ENCODE measurements at regions not wholly inside any gene's neighbourhood (a gene's known extent, or its start where the extent isn't known, plus 50 kb on each side); places are given as distances from the start of the nearest gene placed in this dataset.

- no peak for DNase-seq (ENCODE audit: low read depth, low spot score)
- BruUV-seq (replicated peaks), result no TSS peak
- dilution Hi-C loops (cut with MboI; ENCODE audit: extremely low pct_ligation_motif_present, low sequenced_read_pairs), result no loop called here
- H3K79me2 ChIP-seq (ENCODE audit: control insufficient read depth, insufficient read depth, low read length), result no peaks in the 10 kb centered on the region
- no peak overlapping the region for H3K27ac ChIP-seq (ENCODE audit: insufficient read depth, low read depth, low read length)
- H3K36me3 ChIP-seq (ENCODE audit: control insufficient read depth in 2 of 2, extremely low read depth in 1 of 2, insufficient read depth in 2 of 2, low read length in 2 of 2), result no peaks in the 10 kb centered on the region
- H3K4me2 ChIP-seq (ENCODE audit: insufficient read depth, low read length), result no peak overlapping the region
- intact Hi-C loops (cut with micrococcal nuclease), result no loop called here
- H3K4me3 ChIP-seq (replicated peaks in 1 of 3; ENCODE audit: insufficient read depth in 1 of 3, low read depth in 1 of 3, low read length in 3 of 3), result no peak overlapping the region
- ChIA-PET POLR2A (no interaction called here), CTCF (no interaction called here)
- no peaks in the 10 kb centered on the region for H3K27me3 ChIP-seq (ENCODE audit: control insufficient read depth in 2 of 2, insufficient read depth in 2 of 2, low read length in 2 of 2)
- H3K9me3 ChIP-seq (replicated peaks; ENCODE audit: control insufficient read depth, insufficient read depth, low read length), result peaks cover 2% of the 10 kb centered on the region
- no peaks in the 10 kb centered on the region for H3K9me1 ChIP-seq (replicated peaks; ENCODE audit: control insufficient read depth, extremely low read depth, insufficient read depth, low read length)
- no peak for TF ChIP-seq POLR2AphosphoS5 (IDR thresholded peaks at IDR 0.05; ENCODE audit: insufficient read depth, low read depth, low read length)
- no peak for TF ChIP-seq CTCF (IDR thresholded peaks at IDR 0.05; ENCODE audit: extremely low read depth in 1 of 2, insufficient read depth in 1 of 2, low read depth in 1 of 2, low read length in 2 of 2)
- TF ChIP-seq JUN (IDR thresholded peaks at IDR 0.05; ENCODE audit: borderline replicate concordance, insufficient read depth, insufficient read length, low read depth), result no peak
- no peak for TF ChIP-seq MAX (IDR thresholded peaks at IDR 0.05; ENCODE audit: insufficient read depth, insufficient read length)
- no peak for TF ChIP-seq GATA2 (IDR thresholded peaks at IDR 0.05; ENCODE audit: insufficient read depth, insufficient read length, low read depth, low read length)
- TF ChIP-seq FOS (IDR thresholded peaks at IDR 0.05; ENCODE audit: borderline replicate concordance, insufficient read depth, low read length), result no peak
- TF ChIP-seq MYC (IDR thresholded peaks at IDR 0.05; ENCODE audit: low read depth, low read length), result no peak
- TF ChIP-seq EZH2 (IDR thresholded peaks at IDR 0.05; ENCODE audit: borderline replicate concordance, low read depth, low read length, severe bottlenecking), result no peak
- no peak for TF ChIP-seq POLR2A (IDR thresholded peaks at IDR 0.05; ENCODE audit: low read depth, low read length)
- no peak overlapping the region for H3K9ac ChIP-seq (replicated peaks; ENCODE audit: extremely low read depth, insufficient read depth, low read length)
- no peak for FAIRE-seq
- H4K20me1 ChIP-seq (replicated peaks; ENCODE audit: control insufficient read depth, extremely low read depth, insufficient read depth, low read length), result no peaks in the 10 kb centered on the region
- H2AFZ ChIP-seq (ENCODE audit: low read depth, low read length), result no peak overlapping the region
- no peaks in the 10 kb centered on the region for H3K4me1 ChIP-seq (ENCODE audit: control insufficient read depth, extremely low read depth, insufficient read depth, low read length)
Measured at GRCh38 chr2:128798502-128799283, 480.0 kb upstream of the HS6ST1 start.
